Uterus (tissue), 3 donors: ENCODE measurements at regions not wholly inside any gene's neighbourhood (a gene's known extent, or its start where the extent isn't known, plus 50 kb on each side); places are given as distances from the start of the nearest gene placed in this dataset.

Source experiments
- DNase-seq, 2 donors: peaks; one replicate each; pipeline ENCODE4 v3.0.0-alpha.2; 2019 to 2020
- H3K27ac ChIP-seq, 2 donors: fragments of 200-600 bp; sonication (generic); 1 replicate in 1 of 2; 2 replicates in 1 of 2; pipeline ENCODE4 v1.5.1; 2016 to 2018
- H3K27me3 ChIP-seq, 2 donors: fragments of 200-600 bp; sonication (generic); one replicate each; pipeline ENCODE4 v1.5.1; 2018 to 2019; ENCODE audit warnings: control low read depth in 1 of 2
- H3K36me3 ChIP-seq, 2 donors: fragments of 200-600 bp; sonication (generic); one replicate each; pipeline ENCODE4 v1.5.1; 2019; ENCODE audit warnings: control low read depth in 1 of 2
- H3K4me1 ChIP-seq, 2 donors: fragments of 200-600 bp; sonication (generic); one replicate each; pipeline ENCODE4 v1.5.1; 2018 to 2019; ENCODE audit warnings: control low read depth in 1 of 2
- H3K4me3 ChIP-seq, 2 donors: fragments of 200-600 bp; sonication (generic); 1 replicate in 1 of 2; 2 replicates in 1 of 2; pipeline ENCODE4 v1.5.1; 2018 to 2019; ENCODE audit warnings: mild to moderate bottlenecking in 1 of 2
- H3K9me3 ChIP-seq, 2 donors: fragments of 200-600 bp; sonication (generic); one replicate each; pipeline ENCODE4 v1.5.1; 2019; ENCODE audit warnings: control low read depth in 1 of 2
- CTCF ChIP-seq, 4 experiments: fragments of 200-600 bp in 2 of 4; fragments of 450-650 bp in 2 of 4; sonication (generic) in 2 of 4; IDR thresholded peaks; one replicate each; pipeline ENCODE4 v1.5.1; 2016 to 2019; ENCODE audit warnings: antibody characterized with exemption in 4 of 4, mild to moderate bottlenecking in 2 of 4, moderate library complexity in 1 of 4
- POLR2A ChIP-seq, 2 donors: fragments of 450-650 bp; IDR thresholded peaks; one replicate each; pipeline ENCODE4 v1.6.1; 2016; ENCODE audit warnings: antibody characterized with exemption in 2 of 2, mild to moderate bottlenecking in 1 of 2, moderate library complexity in 1 of 2
- intact Hi-C: fragments of 100-400 bp; cut with DNase I; formaldehyde crosslinking; loops from one replicate; pipeline ENCODE4 v1.15.1; 2023; ENCODE audit warnings: low total_unique reads
- donor health status: DM: yes; HTN: yes; CAD: no.

- Histone ChIP-seq H3K27ac (peak overlapping the region in 1 of 2 donors; percentile 12), H3K27me3 (no peaks in the 10 kb centered on the region), H3K36me3 (no peaks in the 10 kb centered on the region), H3K4me3 (no peak overlapping the region), H3K4me1 (no peaks in the 10 kb centered on the region), H3K9me3 (no peaks in the 10 kb centered on the region)
- intact Hi-C loops: no loop called here
- TF ChIP-seq POLR2A (IDR thresholded peaks at IDR 0.05) (no peak), CTCF (IDR thresholded peaks at IDR 0.05) (peak in 1 of 4 experiments; percentile 28)
- DNase-seq: no peak
Measured at GRCh38 chr5:68884883-68885282, 208.9 kb upstream of the SLC30A5 start.

GRCh38 chr5:68886814-68887213 lies 207.0 kb upstream of the SLC30A5 start:
- intact Hi-C loops: no loop called here
- H3K9me3 ChIP-seq: no peaks in the 10 kb centered on the region
- H3K4me3 ChIP-seq: no peak overlapping the region
- H3K27ac ChIP-seq: no peak overlapping the region
- TF ChIP-seq POLR2A (IDR thresholded peaks at IDR 0.05) (no peak), CTCF (IDR thresholded peaks at IDR 0.05) (no peak)
- H3K27me3 ChIP-seq: no peaks in the 10 kb centered on the region
- no peaks in the 10 kb centered on the region for H3K36me3 ChIP-seq
- no peaks in the 10 kb centered on the region for H3K4me1 ChIP-seq
- no peak for DNase-seq

GRCh38 chr5:68891718-68892117 lies 202.1 kb upstream of the SLC30A5 start:
- Histone ChIP-seq H3K4me3 (no peak overlapping the region), H3K36me3 (no peaks in the 10 kb centered on the region), H3K27ac (no peak overlapping the region), H3K27me3 (no peaks in the 10 kb centered on the region), H3K4me1 (no peaks in the 10 kb centered on the region), H3K9me3 (no peaks in the 10 kb centered on the region)
- intact Hi-C loops: no loop called here
- TF ChIP-seq CTCF (IDR thresholded peaks at IDR 0.05) (no peak), POLR2A (IDR thresholded peaks at IDR 0.05) (no peak)
- no peak for DNase-seq

GRCh38 chr5:68894673-68895072 lies 199.1 kb upstream of the SLC30A5 start:
- Histone ChIP-seq H3K9me3 (no peaks in the 10 kb centered on the region), H3K4me3 (no peak overlapping the region), H3K27ac (no peak overlapping the region), H3K4me1 (no peaks in the 10 kb centered on the region), H3K27me3 (no peaks in the 10 kb centered on the region), H3K36me3 (no peaks in the 10 kb centered on the region)
- DNase-seq: no peak
- TF ChIP-seq POLR2A (IDR thresholded peaks at IDR 0.05) (no peak), CTCF (IDR thresholded peaks at IDR 0.05) (no peak)
- intact Hi-C loops: no loop called here

- Histone ChIP-seq H3K36me3 (no peaks in the 10 kb centered on the region), H3K4me3 (no peak overlapping the region), H3K4me1 (no peaks in the 10 kb centered on the region), H3K27me3 (no peaks in the 10 kb centered on the region), H3K9me3 (no peaks in the 10 kb centered on the region), H3K27ac (no peak overlapping the region)
- no peak for DNase-seq
- TF ChIP-seq POLR2A (IDR thresholded peaks at IDR 0.05): no peak
- no peak for TF ChIP-seq CTCF (IDR thresholded peaks at IDR 0.05)
- intact Hi-C loops: no loop called here
Measured at GRCh38 chr5:68898951-68899471, 194.8 kb upstream of the SLC30A5 start.
